GM19463 (cell line): ENCODE measurements at regions not wholly inside any gene's neighbourhood (a gene's known extent, or its start where the extent isn't known, plus 50 kb on each side); places are given as distances from the start of the nearest gene placed in this dataset.

Source experiments
- ATAC-seq: cut with Tn5 transposase; IDR thresholded peaks from one replicate; pipeline ENCODE4 v1.9.1; 2021; ENCODE audit warnings: mild to moderate bottlenecking, moderate library complexity; ENCODE audit not compliant: unreplicated experiment

GRCh38 chr6:130670142-130670541 is 157.1 kb upstream of the SMLR1 start:
- no peak for ATAC-seq

GRCh38 chr6:130671119-130671518 is 156.1 kb upstream of the SMLR1 start:
- ATAC-seq: no peak

GRCh38 chr6:130671577-130671976 is 155.6 kb upstream of the SMLR1 start:
- no peak for ATAC-seq

- ATAC-seq: no peak
These were observed 155.1 kb upstream of the SMLR1 start for GRCh38 chr6:130672153-130672552.

GRCh38 chr6:130674604-130675003 is 152.6 kb upstream of the SMLR1 start:
- no peak for ATAC-seq

GRCh38 chr6:130675072-130675471 is 152.1 kb upstream of the SMLR1 start:
- ATAC-seq: no peak

- ATAC-seq: no peak
These were observed 151.0 kb upstream of the SMLR1 start for GRCh38 chr6:130676077-130676772.

- ATAC-seq: no peak
These were observed 150.4 kb upstream of the SMLR1 start for GRCh38 chr6:130676773-130677144.

GRCh38 chr6:130677312-130677711 is 149.9 kb upstream of the SMLR1 start:
- ATAC-seq: no peak

- ATAC-seq: no peak
These were observed 149.4 kb upstream of the SMLR1 start for GRCh38 chr6:130677766-130678165.

GRCh38 chr6:130679684-130680083 is 147.5 kb upstream of the SMLR1 start:
- ATAC-seq: no peak

GRCh38 chr6:130680116-130680515 is 147.1 kb upstream of the SMLR1 start:
- ATAC-seq: no peak

GRCh38 chr6:130681028-130681427 is 146.2 kb upstream of the SMLR1 start:
- no peak for ATAC-seq

GRCh38 chr6:130682066-130682465 is 145.1 kb upstream of the SMLR1 start:
- ATAC-seq: no peak

GRCh38 chr6:130683761-130684517 is 143.3 kb upstream of the SMLR1 start:
- no peak for ATAC-seq

- no peak for ATAC-seq
These were observed 134.5 kb upstream of the SMLR1 start for GRCh38 chr6:130692659-130693058.

GRCh38 chr6:130693944-130694343 is 133.3 kb upstream of the SMLR1 start:
- no peak for ATAC-seq

GRCh38 chr6:130694606-130695005 is 132.6 kb upstream of the SMLR1 start:
- no peak for ATAC-seq

- no peak for ATAC-seq
These were observed 130.4 kb upstream of the SMLR1 start for GRCh38 chr6:130696806-130697205.

- peak; percentile 30 for ATAC-seq
These were observed 129.8 kb upstream of the SMLR1 start for GRCh38 chr6:130697271-130697994.

- ATAC-seq: peak; percentile 96
These were observed 129.1 kb upstream of the SMLR1 start for GRCh38 chr6:130697995-130698535.

GRCh38 chr6:130699742-130700141 is 127.5 kb upstream of the SMLR1 start:
- ATAC-seq: no peak
